ENCODE measurements at regions not wholly inside any gene's neighbourhood (a gene's known extent, or its start where the extent isn't known, plus 50 kb on each side); places are given as distances from the start of the nearest gene placed in this dataset.

DNA sequence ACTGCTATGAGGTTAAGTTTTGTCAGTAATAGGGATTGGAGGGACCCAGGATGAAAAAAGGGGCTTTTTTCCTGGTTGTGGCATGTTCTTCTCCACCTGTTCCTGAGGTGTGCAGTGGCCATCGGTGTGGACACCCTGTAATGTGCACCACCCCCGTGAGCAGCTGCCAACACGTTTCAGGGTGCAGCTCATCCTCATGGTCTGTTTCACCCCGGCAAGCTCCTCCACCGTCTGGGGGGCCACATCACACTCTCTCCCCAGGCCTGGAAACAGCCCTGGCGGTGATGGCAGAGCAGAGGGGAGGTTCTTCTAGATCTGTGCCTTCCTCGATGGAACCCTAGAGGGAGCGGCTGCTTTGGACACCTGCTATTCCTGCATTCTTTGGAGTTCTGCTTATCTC lies 435.4 kb downstream of the MATN1 start:
- TF ChIP-seq POLR2AphosphoS5 (IDR thresholded peaks at IDR 0.05; ENCODE audit: low read depth, low read length) (no peak), FOXP2 (optimal IDR thresholded peaks at IDR 0.05; ENCODE audit: borderline replicate concordance, extremely low read depth, extremely low read length, insufficient read depth) (no peak), TAF1 (IDR thresholded peaks at IDR 0.05; ENCODE audit: borderline replicate concordance, insufficient read depth, low read length) (no peak), REST (IDR thresholded peaks at IDR 0.05; ENCODE audit: insufficient read depth in 1 of 2, low read depth in 2 of 2, low read length in 2 of 2) (no peak), SIN3A (IDR thresholded peaks at IDR 0.05; ENCODE audit: borderline replicate concordance, insufficient read depth, low read length) (no peak)

GRCh38 chr1:30286988-30287839 lies 436.2 kb downstream of the MATN1 start:
- TF ChIP-seq TAF1 (IDR thresholded peaks at IDR 0.05; ENCODE audit: borderline replicate concordance, insufficient read depth, low read length) (no peak), REST (IDR thresholded peaks at IDR 0.05; ENCODE audit: insufficient read depth in 1 of 2, low read depth in 2 of 2, low read length in 2 of 2) (no peak), FOXP2 (optimal IDR thresholded peaks at IDR 0.05; ENCODE audit: borderline replicate concordance, extremely low read depth, extremely low read length, insufficient read depth) (no peak), SIN3A (IDR thresholded peaks at IDR 0.05; ENCODE audit: borderline replicate concordance, insufficient read depth, low read length) (no peak)

GRCh38 chr1:30286241-30286987 lies 437.0 kb downstream of the MATN1 start:
- no peak for TF ChIP-seq REST (IDR thresholded peaks at IDR 0.05; ENCODE audit: insufficient read depth in 1 of 2, low read depth in 2 of 2, low read length in 2 of 2)
- TF ChIP-seq POLR2AphosphoS5 (IDR thresholded peaks at IDR 0.05; ENCODE audit: low read depth, low read length), result no peak
- no peak for TF ChIP-seq TAF1 (IDR thresholded peaks at IDR 0.05; ENCODE audit: borderline replicate concordance, insufficient read depth, low read length)
- no peak for TF ChIP-seq FOXP2 (optimal IDR thresholded peaks at IDR 0.05; ENCODE audit: borderline replicate concordance, extremely low read depth, extremely low read length, insufficient read depth)
- TF ChIP-seq SIN3A (IDR thresholded peaks at IDR 0.05; ENCODE audit: borderline replicate concordance, insufficient read depth, low read length), result no peak

- TF ChIP-seq POLR2AphosphoS5 (IDR thresholded peaks at IDR 0.05; ENCODE audit: low read depth, low read length) (no peak), REST (IDR thresholded peaks at IDR 0.05; ENCODE audit: insufficient read depth in 1 of 2, low read depth in 2 of 2, low read length in 2 of 2) (no peak), TAF1 (IDR thresholded peaks at IDR 0.05; ENCODE audit: borderline replicate concordance, insufficient read depth, low read length) (no peak), FOXP2 (optimal IDR thresholded peaks at IDR 0.05; ENCODE audit: borderline replicate concordance, extremely low read depth, extremely low read length, insufficient read depth) (no peak), SIN3A (IDR thresholded peaks at IDR 0.05; ENCODE audit: borderline replicate concordance, insufficient read depth, low read length) (no peak)
These were observed 437.9 kb downstream of the MATN1 start for GRCh38 chr1:30285501-30285932.

Data from PFSK-1 (cell line).